ENCODE measurements at regions not wholly inside any gene's neighbourhood (a gene's known extent, or its start where the extent isn't known, plus 50 kb on each side); places are given as distances from the start of the nearest gene placed in this dataset.

DNA sequence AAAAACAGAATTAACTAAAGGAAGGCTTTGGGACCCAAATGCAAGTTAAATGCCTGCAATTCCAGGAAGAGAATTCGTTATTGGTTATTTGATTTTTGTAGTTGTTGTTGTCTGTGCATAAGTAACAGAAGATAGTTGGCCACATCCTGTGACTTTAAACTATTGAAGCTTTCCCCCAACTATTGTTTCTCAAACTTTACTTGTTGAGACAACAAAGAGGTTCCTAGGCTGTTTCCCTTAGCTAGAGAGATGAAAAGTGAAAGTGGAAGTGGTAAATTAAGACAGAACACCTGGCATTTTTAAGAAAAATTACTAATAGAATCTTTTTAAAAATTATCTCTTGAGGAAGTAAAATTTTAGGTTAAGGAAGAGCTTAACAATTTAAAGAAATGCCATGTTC lies 525.2 kb downstream of the PKHD1 start:
- DNase-seq = no peak
- intact Hi-C loops (cut with DNase I) = no loop called here

All from posterior cingulate gyrus (tissue), 11 donors.